HCT116 (cell line): ENCODE measurements at regions not wholly inside any gene's neighbourhood (a gene's known extent, or its start where the extent isn't known, plus 50 kb on each side); places are given as distances from the start of the nearest gene placed in this dataset.
A peak's percentile ranks its signal among the peaks of the same experiment; 100 is the strongest.

Experiments
- ATAC-seq: fragments of 200-7000 bp; cut with Tn5 transposase; 2 replicates; pipeline ENCODE4 v1.9.1; 2020; ENCODE audit warnings: mild to moderate bottlenecking, moderate library complexity
- BruUV-seq: library from RNA; stranded (reverse); fragments of 400-500 nt; replicated peaks from 2 replicates; lab custom pipeline; 2021; lab: Mats Ljungman, UMichigan
- CTCF ChIA-PET: fragments of 300-600 bp; sonication (Branson Sonifier 250); formaldehyde crosslinking; loops from one replicate; lab custom pipeline; 2021; ENCODE audit warnings: antibody characterized with exemption; lab: Charles Lee
- POLR2A ChIA-PET: fragments of 300-600, 350-600 bp; sonication (Branson Sonifier 250); formaldehyde crosslinking; loops from one replicate; lab custom pipeline; 2021; ENCODE audit warnings: antibody characterized with exemption; lab: Charles Lee
- RAD21 ChIA-PET, 2 experiments: fragments of 300-600 bp; sonication (Branson Sonifier 250); formaldehyde crosslinking; loops; one replicate each; lab custom pipeline; 2023; ENCODE audit warnings: low total read pairs in 2 of 2; ENCODE audit not compliant: uncharacterized antibody in 2 of 2, unreplicated experiment in 2 of 2, low non-redundant PET in 1 of 2; lab: Charles Lee
- DNase-seq: peaks from one replicate; pipeline ENCODE4 v3.0.0-alpha.2; 2010; ENCODE audit warnings: low read depth, low spot score
- H2AFZ ChIP-seq: fragments of 200-600 bp; shearing (Covaris generic), sonication (generic); 2 replicates; pipeline ENCODE4 v1.6.1; 2017; ENCODE audit warnings: low read depth, mixed run types, mixed read lengths, antibody characterized with exemption, low read length; ENCODE audit not compliant: poor library complexity, severe bottlenecking
- H3K27ac ChIP-seq: 2 replicates; pipeline ENCODE4 v1.5.1; 2012; ENCODE audit warnings: low read depth, low read length
- H3K27me3 ChIP-seq: fragments of 200-600 bp; sonication (generic); 2 replicates; pipeline ENCODE4 v1.6.1; 2016; ENCODE audit warnings: mixed run types, low read length, mixed read lengths; ENCODE audit not compliant: insufficient read depth
- H3K36me3 ChIP-seq, 2 experiments: fragments of 200-500 bp in 1 of 2; fragments of 200-600 bp in 1 of 2; sonication (Bioruptor generic) in 1 of 2; sonication (generic) in 1 of 2; 2 replicates each; pipeline versions ENCODE4 v1.5.1 to v1.6.1; 2014 to 2016; ENCODE audit warnings: low read length in 2 of 2, inconsistent platforms in 1 of 2, mixed read lengths in 1 of 2, mixed run types in 1 of 2; ENCODE audit not compliant: insufficient read depth in 2 of 2, control insufficient read depth in 1 of 2
- H3K4me1 ChIP-seq, 2 experiments: fragments of 200-600 bp in 1 of 2; sonication (generic) in 1 of 2; 2 replicates each; pipeline versions ENCODE4 v1.5.1 to v1.6.1; 2012 to 2017; ENCODE audit warnings: low read length in 2 of 2, inconsistent platforms in 1 of 2, mild to moderate bottlenecking in 1 of 2, mixed read lengths in 1 of 2, mixed run types in 1 of 2, moderate library complexity in 1 of 2; ENCODE audit not compliant: insufficient read depth in 2 of 2, control insufficient read depth in 1 of 2
- H3K4me2 ChIP-seq: fragments of 200-600 bp; sonication (generic); 2 replicates; pipeline ENCODE4 v1.6.1; 2017; ENCODE audit warnings: mixed run types, low read length, mixed read lengths
- H3K4me3 ChIP-seq, 2 experiments: fragments of 200-600 bp in 1 of 2; sonication (generic) in 1 of 2; replicated peaks in 1 of 2; 2 replicates each; pipeline ENCODE4 v1.5.1; 2011 to 2016; ENCODE audit warnings: low read length in 2 of 2, control low read depth in 1 of 2, low read depth in 1 of 2, mild to moderate bottlenecking in 1 of 2, mixed read lengths in 1 of 2, mixed run types in 1 of 2
- H3K79me2 ChIP-seq: fragments of 200-600 bp; sonication (generic); 2 replicates; pipeline ENCODE4 v1.6.1; 2017; ENCODE audit warnings: mild to moderate bottlenecking, mixed run types, low read length, moderate library complexity, mixed read lengths; ENCODE audit not compliant: insufficient read depth
- H3K9ac ChIP-seq: fragments of 200-600 bp; sonication (generic); 2 replicates; pipeline ENCODE4 v1.6.1; 2016; ENCODE audit warnings: low read length, mixed read lengths
- H3K9me2 ChIP-seq: fragments of 200-600 bp; sonication (generic), shearing (Covaris generic); 2 replicates; pipeline ENCODE4 v1.6.1; 2017; ENCODE audit warnings: mixed run types, mild to moderate bottlenecking, moderate library complexity; ENCODE audit not compliant: insufficient read depth
- H3K9me3 ChIP-seq, 2 experiments: fragments of 200-500 bp in 1 of 2; fragments of 200-600 bp in 1 of 2; sonication (Bioruptor generic) in 1 of 2; sonication (generic) in 1 of 2; 2 replicates each; pipeline ENCODE4 v1.6.1; 2014 to 2017; ENCODE audit warnings: low read length in 2 of 2, mixed read lengths in 2 of 2, inconsistent platforms in 1 of 2, low read depth in 1 of 2, mild to moderate bottlenecking in 1 of 2, mixed run types in 1 of 2, moderate library complexity in 1 of 2; ENCODE audit not compliant: control insufficient read depth in 1 of 2, insufficient read depth in 1 of 2
- H4K20me1 ChIP-seq: fragments of 200-600 bp; sonication (generic), shearing (Covaris generic); 2 replicates; pipeline ENCODE4 v1.6.1; 2017; ENCODE audit warnings: mixed run types, mild to moderate bottlenecking, moderate library complexity; ENCODE audit not compliant: insufficient read depth
- CBX3 ChIP-seq: IDR thresholded peaks from 2 replicates; pipeline ENCODE4 v1.6.1; 2012; ENCODE audit warnings: low read depth
- CTCF ChIP-seq, 3 experiments: fragments of 200-600 bp in 1 of 3; sonication (generic) in 1 of 3; IDR thresholded peaks in 2 of 3; conservative IDR thresholded peaks in 1 of 3; 2 replicates each; pipeline ENCODE4 v1.5.1; 2012 to 2017; ENCODE audit warnings: low read depth in 2 of 3, low read length in 2 of 3, antibody characterized with exemption in 1 of 3, borderline replicate concordance in 1 of 3, control low read depth in 1 of 3, mild to moderate bottlenecking in 1 of 3, mixed read lengths in 1 of 3, mixed run types in 1 of 3, moderate library complexity in 1 of 3; ENCODE audit not compliant: insufficient read depth in 1 of 3
- ELF1 ChIP-seq: IDR thresholded peaks from 2 replicates; pipeline ENCODE4 v1.6.1; 2012; ENCODE audit warnings: low read depth, borderline replicate concordance
- EZH2phosphoT487 ChIP-seq: fragments of 200-600 bp; IDR thresholded peaks from 2 replicates; pipeline ENCODE4 v1.6.1; 2018; ENCODE audit warnings: antibody characterized with exemption, borderline replicate concordance
- FOSL1 ChIP-seq: IDR thresholded peaks from 2 replicates; pipeline ENCODE4 v1.6.1; 2012; ENCODE audit warnings: low read depth
- SP1 ChIP-seq: IDR thresholded peaks from 2 replicates; pipeline ENCODE4 v1.6.1; 2012; ENCODE audit warnings: low read depth
- TCF7L2 ChIP-seq: IDR thresholded peaks from 2 replicates; pipeline ENCODE4 v1.7.0; 2011; ENCODE audit warnings: borderline replicate concordance, inconsistent platforms; ENCODE audit not compliant: insufficient read depth, insufficient read length; ENCODE audit errors: extremely low read depth
- YY1 ChIP-seq: IDR thresholded peaks from 2 replicates; pipeline ENCODE4 v1.6.1; 2011; ENCODE audit warnings: low read length, low read depth, moderate library complexity, mild to moderate bottlenecking; ENCODE audit not compliant: insufficient replicate concordance; ENCODE audit errors: extremely low read depth
- intact Hi-C: fragments of 100-400 bp; cut with micrococcal nuclease; formaldehyde crosslinking; loops from 2 replicates; pipeline ENCODE4 v1.10.0; 2022
- TF ChIP-seq, protein P1 (sequence below): IDR thresholded peaks from 2 replicates; pipeline ENCODE4 v1.6.1; 2012

GRCh38 chr13:44207476-44207875, 166.1 kb upstream of the SERP2 start:
- no peak for TF ChIP-seq CTCF (IDR thresholded peaks at IDR 0.05 in 2 of 3, conservative IDR thresholded peaks at IDR 0.05 in 1 of 3; ENCODE audit: borderline replicate concordance in 1 of 3, insufficient read depth in 1 of 3, low read depth in 2 of 3, low read length in 2 of 3)
- TF ChIP-seq YY1: no peak
- TF ChIP-seq EZH2phosphoT487: no peak
- no peak for TF ChIP-seq CBX3
- TF ChIP-seq FOSL1: no peak
- TF ChIP-seq, protein P1, sequence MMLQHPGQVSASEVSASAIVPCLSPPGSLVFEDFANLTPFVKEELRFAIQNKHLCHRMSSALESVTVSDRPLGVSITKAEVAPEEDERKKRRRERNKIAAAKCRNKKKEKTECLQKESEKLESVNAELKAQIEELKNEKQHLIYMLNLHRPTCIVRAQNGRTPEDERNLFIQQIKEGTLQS: no peak
- TF ChIP-seq TCF7L2: no peak
- TF ChIP-seq ELF1: no peak
- TF ChIP-seq SP1: no peak
- BruUV-seq: no TSS peak
- no peak overlapping the region for H3K9ac ChIP-seq
- peaks cover 0 to 6% of the 10 kb centered on the region in 2 experiments; a peak in 2 of 4 replicates for H3K4me1 ChIP-seq
- POLR2A ChIA-PET: no interaction called here
- peak overlapping the region; percentile 25; the same call in 1 of the 2 replicates for H3K4me2 ChIP-seq
- no peak overlapping the region for H3K27ac ChIP-seq
- H3K79me2 ChIP-seq: no peaks in the 10 kb centered on the region
- RAD21 ChIA-PET: no interaction called here
- no peak overlapping the region for H3K4me3 ChIP-seq
- H3K9me2 ChIP-seq: no peaks in the 10 kb centered on the region
- no peak for ATAC-seq
- H4K20me1 ChIP-seq: no peaks in the 10 kb centered on the region
- CTCF ChIA-PET: no interaction called here
- intact Hi-C loops: no loop called here
- H3K27me3 ChIP-seq: no peaks in the 10 kb centered on the region
- DNase-seq: no peak
- no peaks in the 10 kb centered on the region for H3K36me3 ChIP-seq
- no peak overlapping the region for H2AFZ ChIP-seq
- peaks cover 0 to 5% of the 10 kb centered on the region in 2 experiments; a peak in 1 of 4 replicates for H3K9me3 ChIP-seq
